ENCODE measurements at regions not wholly inside any gene's neighbourhood (a gene's known extent, or its start where the extent isn't known, plus 50 kb on each side); places are given as distances from the start of the nearest gene placed in this dataset.

DNA sequence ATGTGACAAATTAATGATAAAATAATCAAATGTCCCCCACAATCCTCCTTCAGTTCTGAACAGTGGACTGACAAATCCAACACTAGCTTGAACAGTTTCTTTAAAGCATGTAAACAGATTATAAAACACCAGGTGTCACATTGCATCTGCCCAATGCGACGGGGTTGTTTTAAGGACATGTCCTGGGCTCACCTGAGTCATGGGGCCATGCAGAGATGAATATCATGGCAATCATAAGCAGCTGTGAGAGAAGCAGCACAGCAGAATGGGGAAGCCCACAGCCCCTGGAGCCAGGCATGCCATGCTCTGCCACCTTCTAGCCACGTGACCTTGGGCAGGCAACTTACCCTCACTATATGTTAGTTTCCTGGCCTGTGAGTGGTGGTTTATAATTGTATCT, 93.9 kb upstream of the KCNA4 start:
- Histone ChIP-seq H3K4me3 (ENCODE audit: insufficient read depth, low read depth, low read length) (no peak overlapping the region), H2BK20ac (ENCODE audit: low read depth, low read length) (no peak overlapping the region), H3K9ac (ENCODE audit: low read depth, low read length) (no peak overlapping the region), H3K18ac (ENCODE audit: low read depth, low read length) (no peak overlapping the region), H3K79me1 (ENCODE audit: low read depth in 1 of 2, low read length in 2 of 2) (no peaks in the 10 kb centered on the region), H3K36me3 (ENCODE audit: control insufficient read depth, insufficient read depth, low read length) (no peaks in the 10 kb centered on the region), H2AK9ac (replicated peaks; ENCODE audit: low read depth, low read length, poor library complexity) (no peak overlapping the region), H2BK120ac (ENCODE audit: low read depth, low read length) (no peak overlapping the region), H2AFZ (replicated peaks; ENCODE audit: low read length, poor library complexity) (no peak overlapping the region), H3K9me3 (ENCODE audit: control insufficient read depth, insufficient read depth, low read length) (0 out of 2 replicates have a peak, but pooled peaks cover 1% of the 10 kb centered on the region), H3K27me3 (ENCODE audit: control insufficient read depth, insufficient read depth, low read length) (no peaks in the 10 kb centered on the region), H3K4me1 (ENCODE audit: control insufficient read depth, insufficient read depth, low read length) (no peaks in the 10 kb centered on the region), H4K91ac (ENCODE audit: insufficient read depth, low read depth, low read length) (no peak overlapping the region), H3K4ac (ENCODE audit: low read depth, low read length) (no peak overlapping the region), H4K8ac (ENCODE audit: low read depth in 2 of 2, low read length in 2 of 2) (no peak overlapping the region), H3K4me2 (ENCODE audit: low read depth, low read length) (no peak overlapping the region), H3K56ac (ENCODE audit: extremely low read depth, insufficient read depth, low read length) (no peak overlapping the region), H4K5ac (ENCODE audit: low read depth, low read length) (no peak overlapping the region), H4K20me1 (ENCODE audit: insufficient read depth, low read length) (no peaks in the 10 kb centered on the region), H2AK5ac (ENCODE audit: low read depth, low read length) (no peak overlapping the region), H3K14ac (replicated peaks; ENCODE audit: low read depth, low read length) (no peak overlapping the region), H3K23ac (ENCODE audit: low read depth, low read length) (no peak overlapping the region), H2BK5ac (ENCODE audit: low read depth, low read length, poor library complexity, severe bottlenecking) (no peak overlapping the region), H3K9me1 (ENCODE audit: insufficient read depth, low read length) (no peaks in the 10 kb centered on the region), H2BK15ac (ENCODE audit: low read depth, low read length) (no peak overlapping the region), H3K27ac (ENCODE audit: insufficient read depth, low read length) (no peak overlapping the region)
- in situ Hi-C loops (cut with MboI; ENCODE audit: low sequenced_read_pairs): no loop called here
- ChIA-PET CTCF (no interaction called here), POLR2A (ENCODE audit: unreplicated experiment) (no interaction called here)
- dilution Hi-C loops (cut with HindIII; ENCODE audit: low sequenced_read_pairs, unreplicated experiment): no loop called here
- DNase-seq: no peak
- no CpG with 5 or more reads among the region's 3 CpGs for WGBS, 2 experiments (ENCODE audit: extremely low coverage in 2 of 2, insufficient read length in 1 of 2)
- no peak for TF ChIP-seq POLR2A (IDR thresholded peaks at IDR 0.05; ENCODE audit: low read depth, low read length)
- no peak for TF ChIP-seq MAFK (IDR thresholded peaks at IDR 0.05; ENCODE audit: low read depth, low read length)
- TF ChIP-seq, protein P1, sequence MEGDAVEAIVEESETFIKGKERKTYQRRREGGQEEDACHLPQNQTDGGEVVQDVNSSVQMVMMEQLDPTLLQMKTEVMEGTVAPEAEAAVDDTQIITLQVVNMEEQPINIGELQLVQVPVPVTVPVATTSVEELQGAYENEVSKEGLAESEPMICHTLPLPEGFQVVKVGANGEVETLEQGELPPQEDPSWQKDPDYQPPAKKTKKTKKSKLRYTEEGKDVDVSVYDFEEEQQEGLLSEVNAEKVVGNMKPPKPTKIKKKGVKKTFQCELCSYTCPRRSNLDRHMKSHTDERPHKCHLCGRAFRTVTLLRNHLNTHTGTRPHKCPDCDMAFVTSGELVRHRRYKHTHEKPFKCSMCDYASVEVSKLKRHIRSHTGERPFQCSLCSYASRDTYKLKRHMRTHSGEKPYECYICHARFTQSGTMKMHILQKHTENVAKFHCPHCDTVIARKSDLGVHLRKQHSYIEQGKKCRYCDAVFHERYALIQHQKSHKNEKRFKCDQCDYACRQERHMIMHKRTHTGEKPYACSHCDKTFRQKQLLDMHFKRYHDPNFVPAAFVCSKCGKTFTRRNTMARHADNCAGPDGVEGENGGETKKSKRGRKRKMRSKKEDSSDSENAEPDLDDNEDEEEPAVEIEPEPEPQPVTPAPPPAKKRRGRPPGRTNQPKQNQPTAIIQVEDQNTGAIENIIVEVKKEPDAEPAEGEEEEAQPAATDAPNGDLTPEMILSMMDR (conservative IDR thresholded peaks at IDR 0.05; ENCODE audit: low read depth, low read length): no peak
- TF ChIP-seq RFX5 (IDR thresholded peaks at IDR 0.05; ENCODE audit: low read depth, low read length): no peak
- BruUV-seq (replicated peaks): no TSS peak
- ATAC-seq (ENCODE audit: low read depth): no peak
- intact Hi-C loops (cut with micrococcal nuclease): no loop called here

All from IMR-90 (cell line).